ENCODE measurements at regions not wholly inside any gene's neighbourhood (a gene's known extent, or its start where the extent isn't known, plus 50 kb on each side); places are given as distances from the start of the nearest gene placed in this dataset.

GRCh38 chr16:74030000-74030706 is 266.5 kb upstream of the PSMD7 start:
- no peak for DNase-seq

- no peak for DNase-seq
Measured at GRCh38 chr16:74029115-74029792, 267.4 kb upstream of the PSMD7 start.

GRCh38 chr16:74026373-74027281 is 270.0 kb upstream of the PSMD7 start:
- no peak for DNase-seq

- no peak for DNase-seq
Measured at GRCh38 chr16:74024953-74025352, 271.7 kb upstream of the PSMD7 start.

- DNase-seq, result no peak
Measured at GRCh38 chr16:74020095-74020670, 276.4 kb upstream of the PSMD7 start.

GRCh38 chr16:74019612-74020011 is 277.0 kb upstream of the PSMD7 start:
- DNase-seq, result no peak

- no peak for DNase-seq
Measured at GRCh38 chr16:74015953-74016352, 280.7 kb upstream of the PSMD7 start.

GRCh38 chr16:73998707-73999106 is 297.9 kb upstream of the PSMD7 start:
- DNase-seq, result no peak

- DNase-seq, result no peak
Measured at GRCh38 chr16:73997971-73998370, 298.6 kb upstream of the PSMD7 start.

GRCh38 chr16:73997340-73997711 is 299.3 kb upstream of the PSMD7 start:
- DNase-seq, result no peak

GRCh38 chr16:73996624-73997339 is 299.8 kb upstream of the PSMD7 start:
- DNase-seq, result no peak

- DNase-seq, result no peak
Measured at GRCh38 chr16:73993878-73994277, 302.7 kb upstream of the PSMD7 start.

GRCh38 chr16:73978407-73978784 is 318.2 kb upstream of the PSMD7 start:
- DNase-seq, result no peak

- no peak for DNase-seq
Measured at GRCh38 chr16:73976644-73977043, 320.0 kb upstream of the PSMD7 start.

GRCh38 chr16:73973174-73973573 is 323.4 kb upstream of the PSMD7 start:
- no peak for DNase-seq

- DNase-seq, result no peak
Measured at GRCh38 chr16:73966851-73967250, 329.8 kb upstream of the PSMD7 start.

GRCh38 chr16:73965591-73965990 is 331.0 kb upstream of the PSMD7 start:
- DNase-seq, result no peak

- peak in 1 of 2 experiments; percentile 7 for DNase-seq
Measured at GRCh38 chr16:73956587-73957494, 339.8 kb upstream of the PSMD7 start.

- no peak for DNase-seq
Measured at GRCh38 chr16:73955702-73956101, 340.9 kb upstream of the PSMD7 start.

- no peak for DNase-seq
Measured at GRCh38 chr16:73955255-73955654, 341.4 kb upstream of the PSMD7 start.

- no peak for DNase-seq
Measured at GRCh38 chr16:73951481-73951880, 345.1 kb upstream of the PSMD7 start.

Measured in activated CD4-positive, alpha-beta T cell treated with anti-CD3 and anti-CD28 coated beads, Interleukin-2, amount 50 U/mL, for 4 hours (primary cell).